Suprapubic skin (tissue), 4 donors: ENCODE measurements at regions not wholly inside any gene's neighbourhood (a gene's known extent, or its start where the extent isn't known, plus 50 kb on each side); places are given as distances from the start of the nearest gene placed in this dataset.

Experiments used
- DNase-seq, 2 donors: peaks; one replicate each; pipeline ENCODE4 v3.0.0-alpha.2; 2019; ENCODE audit warnings: low spot score in 2 of 2
- H3K27ac ChIP-seq: fragments of 200-600 bp; sonication (generic); one replicate; pipeline ENCODE4 v1.5.1; 2019
- H3K27me3 ChIP-seq: fragments of 200-600 bp; sonication (generic); one replicate; pipeline ENCODE4 v1.5.1; 2019
- H3K36me3 ChIP-seq: fragments of 200-600 bp; sonication (generic); one replicate; pipeline ENCODE4 v1.5.1; 2019
- H3K4me1 ChIP-seq: fragments of 200-600 bp; sonication (generic); one replicate; pipeline ENCODE4 v1.5.1; 2019
- H3K4me3 ChIP-seq: fragments of 200-600 bp; sonication (generic); one replicate; pipeline ENCODE4 v1.5.1; 2019; ENCODE audit warnings: mild to moderate bottlenecking
- H3K9me3 ChIP-seq: fragments of 200-600 bp; sonication (generic); one replicate; pipeline ENCODE4 v1.5.1; 2019
- EP300 ChIP-seq: sonication (generic); formaldehyde crosslinking; IDR thresholded peaks from one replicate; pipeline ENCODE4 v1.6.1; 2017; ENCODE audit warnings: antibody characterized with exemption
- POLR2A ChIP-seq, 2 donors: fragments of 450-650 bp; IDR thresholded peaks; one replicate each; pipeline ENCODE4 v1.6.1; 2017; ENCODE audit warnings: antibody characterized with exemption in 2 of 2, mild to moderate bottlenecking in 2 of 2, moderate library complexity in 2 of 2
- POLR2AphosphoS5 ChIP-seq, 3 donors: sonication (generic); formaldehyde crosslinking; IDR thresholded peaks; one replicate each; pipeline ENCODE4 v1.6.1; 2017; ENCODE audit warnings: antibody characterized with exemption in 3 of 3
- WGBS: methylation state at CpG from one replicate; pipeline ENCODE4 v1.1.5; 2018; 5-methylcytosine and 5-hydroxymethylcytosine counted together
- TF ChIP-seq, protein P1 (sequence below), 2 donors: fragments of 200-600 bp in 1 of 2; fragments of 450-650 bp in 1 of 2; sonication (generic) in 1 of 2; IDR thresholded peaks; one replicate each; pipeline ENCODE4 v1.5.1; 2016 to 2019; ENCODE audit warnings: antibody characterized with exemption in 2 of 2, mild to moderate bottlenecking in 1 of 2, moderate library complexity in 1 of 2

- Histone ChIP-seq H3K4me1 (no peaks in the 10 kb centered on the region), H3K9me3 (no peaks in the 10 kb centered on the region), H3K27me3 (no peaks in the 10 kb centered on the region), H3K27ac (no peak overlapping the region), H3K4me3 (no peak overlapping the region), H3K36me3 (no peaks in the 10 kb centered on the region)
- WGBS = 60% methylated on average over 3 of the region's 3 CpGs
- TF ChIP-seq, protein P1, sequence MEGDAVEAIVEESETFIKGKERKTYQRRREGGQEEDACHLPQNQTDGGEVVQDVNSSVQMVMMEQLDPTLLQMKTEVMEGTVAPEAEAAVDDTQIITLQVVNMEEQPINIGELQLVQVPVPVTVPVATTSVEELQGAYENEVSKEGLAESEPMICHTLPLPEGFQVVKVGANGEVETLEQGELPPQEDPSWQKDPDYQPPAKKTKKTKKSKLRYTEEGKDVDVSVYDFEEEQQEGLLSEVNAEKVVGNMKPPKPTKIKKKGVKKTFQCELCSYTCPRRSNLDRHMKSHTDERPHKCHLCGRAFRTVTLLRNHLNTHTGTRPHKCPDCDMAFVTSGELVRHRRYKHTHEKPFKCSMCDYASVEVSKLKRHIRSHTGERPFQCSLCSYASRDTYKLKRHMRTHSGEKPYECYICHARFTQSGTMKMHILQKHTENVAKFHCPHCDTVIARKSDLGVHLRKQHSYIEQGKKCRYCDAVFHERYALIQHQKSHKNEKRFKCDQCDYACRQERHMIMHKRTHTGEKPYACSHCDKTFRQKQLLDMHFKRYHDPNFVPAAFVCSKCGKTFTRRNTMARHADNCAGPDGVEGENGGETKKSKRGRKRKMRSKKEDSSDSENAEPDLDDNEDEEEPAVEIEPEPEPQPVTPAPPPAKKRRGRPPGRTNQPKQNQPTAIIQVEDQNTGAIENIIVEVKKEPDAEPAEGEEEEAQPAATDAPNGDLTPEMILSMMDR (IDR thresholded peaks at IDR 0.05) = no peak
- TF ChIP-seq POLR2AphosphoS5 (IDR thresholded peaks at IDR 0.05) (no peak), EP300 (no peak), POLR2A (IDR thresholded peaks at IDR 0.05) (no peak)
- DNase-seq = no peak
These were observed 898.9 kb upstream of the MAN1A1 start for GRCh38 chr6:120248451-120248850.

DNA sequence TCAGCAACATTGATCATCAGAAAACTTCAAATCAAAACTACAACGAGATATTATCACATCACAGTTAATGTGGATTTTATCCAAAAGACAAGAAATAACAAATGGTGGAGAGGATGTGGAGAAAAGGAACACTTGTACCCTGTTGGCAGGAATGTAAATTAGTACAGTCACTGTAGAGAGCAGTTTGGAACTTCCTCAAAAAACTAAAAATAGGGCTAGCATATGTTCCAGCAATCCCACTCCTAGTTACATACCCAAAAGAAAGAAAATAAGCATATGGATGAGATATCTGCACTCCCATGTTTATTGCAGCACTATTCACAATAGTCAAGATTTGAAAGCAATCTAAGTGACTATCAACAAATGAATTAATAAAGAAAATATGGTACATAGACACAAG lies 887.7 kb upstream of the MAN1A1 start:
- 76% methylated on average over 1 of the region's 1 CpG for WGBS
- TF ChIP-seq EP300 = no peak
- no peak for TF ChIP-seq POLR2A (IDR thresholded peaks at IDR 0.05)
- TF ChIP-seq POLR2AphosphoS5 (IDR thresholded peaks at IDR 0.05) = no peak
- TF ChIP-seq, protein P1 (IDR thresholded peaks at IDR 0.05) = no peak
- Histone ChIP-seq H3K36me3 (no peaks in the 10 kb centered on the region), H3K27ac (no peak overlapping the region), H3K9me3 (peaks cover 14% of the 10 kb centered on the region), H3K27me3 (no peaks in the 10 kb centered on the region), H3K4me1 (no peaks in the 10 kb centered on the region), H3K4me3 (no peak overlapping the region)
- no peak for DNase-seq

- H3K4me1 ChIP-seq = no peaks in the 10 kb centered on the region
These were observed 880.4 kb upstream of the MAN1A1 start for GRCh38 chr6:120230008-120230407.

DNA sequence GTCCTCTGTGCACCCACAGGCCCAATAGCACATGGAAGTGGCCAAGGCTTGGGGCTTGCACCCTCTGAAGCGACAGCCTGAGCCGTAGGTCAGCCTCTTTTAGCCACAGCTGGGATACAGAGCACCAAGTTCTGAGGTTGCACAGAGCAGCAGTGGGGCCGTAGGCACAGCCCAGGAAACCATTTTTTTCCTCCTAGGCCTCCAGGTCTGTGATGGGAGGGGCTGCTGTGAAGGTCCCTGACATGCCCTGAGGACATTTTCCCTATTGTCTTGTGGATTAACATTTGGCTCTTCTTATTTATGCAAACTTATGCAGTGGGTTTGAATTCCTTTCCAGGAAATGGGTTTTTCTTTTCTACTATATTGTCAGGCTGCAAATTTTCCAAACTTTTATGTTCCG lies 878.7 kb upstream of the MAN1A1 start:
- Histone ChIP-seq H3K9me3 (peaks cover 1% of the 10 kb centered on the region), H3K4me3 (no peak overlapping the region), H3K36me3 (no peaks in the 10 kb centered on the region), H3K27me3 (no peaks in the 10 kb centered on the region), H3K4me1 (no peaks in the 10 kb centered on the region), H3K27ac (no peak overlapping the region)
- no peak for DNase-seq
- no peak for TF ChIP-seq POLR2A (IDR thresholded peaks at IDR 0.05)
- no peak for TF ChIP-seq POLR2AphosphoS5 (IDR thresholded peaks at IDR 0.05)
- TF ChIP-seq EP300 = no peak
- TF ChIP-seq, protein P1 (IDR thresholded peaks at IDR 0.05) = no peak
- WGBS = 87% methylated on average over 4 of the region's 4 CpGs

More at GRCh38 chr6:120230008-120230407, 880.4 kb upstream of the MAN1A1 start:
- H3K9me3 ChIP-seq = peaks cover 14% of the 10 kb centered on the region
- H3K27me3 ChIP-seq = no peaks in the 10 kb centered on the region
- TF ChIP-seq EP300 (no peak), POLR2AphosphoS5 (IDR thresholded peaks at IDR 0.05) (no peak), POLR2A (IDR thresholded peaks at IDR 0.05) (no peak)
- TF ChIP-seq, protein P1 (IDR thresholded peaks at IDR 0.05) = no peak
- H3K27ac ChIP-seq = no peak overlapping the region
- no peak for DNase-seq
- H3K4me3 ChIP-seq = no peak overlapping the region
- H3K36me3 ChIP-seq = no peaks in the 10 kb centered on the region

DNA sequence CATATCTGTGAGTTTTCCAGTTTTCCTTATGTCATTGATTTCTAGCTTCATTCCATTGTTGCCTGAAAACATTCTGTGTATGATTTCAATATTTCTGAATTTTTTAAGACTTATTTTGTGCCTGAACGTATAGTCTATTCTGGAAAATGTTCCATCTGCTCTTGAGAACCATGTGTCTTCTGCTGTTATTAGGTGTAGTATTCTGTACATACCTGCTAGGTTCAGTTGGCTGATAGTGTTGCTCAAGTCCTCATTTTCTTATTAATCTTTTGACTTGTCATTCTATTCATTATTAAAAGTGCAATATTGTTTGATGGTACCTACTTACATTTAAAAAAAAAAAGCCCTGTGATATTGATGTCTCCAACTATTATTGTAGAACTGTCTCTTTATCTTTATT lies 869.8 kb upstream of the MAN1A1 start:
- no peaks in the 10 kb centered on the region for H3K4me1 ChIP-seq
- TF ChIP-seq POLR2A (IDR thresholded peaks at IDR 0.05) (no peak), POLR2AphosphoS5 (IDR thresholded peaks at IDR 0.05) (no peak), EP300 (no peak)
- TF ChIP-seq, protein P1 (IDR thresholded peaks at IDR 0.05) = no peak
- H3K27ac ChIP-seq = no peak overlapping the region
- H3K27me3 ChIP-seq = no peaks in the 10 kb centered on the region
- no peak overlapping the region for H3K4me3 ChIP-seq
- no peaks in the 10 kb centered on the region for H3K36me3 ChIP-seq
- 71% methylated on average over 1 of the region's 1 CpG for WGBS
- H3K9me3 ChIP-seq = no peaks in the 10 kb centered on the region
- DNase-seq = no peak
